ENCODE measurements at regions not wholly inside any gene's neighbourhood (a gene's known extent, or its start where the extent isn't known, plus 50 kb on each side); places are given as distances from the start of the nearest gene placed in this dataset.

DNA sequence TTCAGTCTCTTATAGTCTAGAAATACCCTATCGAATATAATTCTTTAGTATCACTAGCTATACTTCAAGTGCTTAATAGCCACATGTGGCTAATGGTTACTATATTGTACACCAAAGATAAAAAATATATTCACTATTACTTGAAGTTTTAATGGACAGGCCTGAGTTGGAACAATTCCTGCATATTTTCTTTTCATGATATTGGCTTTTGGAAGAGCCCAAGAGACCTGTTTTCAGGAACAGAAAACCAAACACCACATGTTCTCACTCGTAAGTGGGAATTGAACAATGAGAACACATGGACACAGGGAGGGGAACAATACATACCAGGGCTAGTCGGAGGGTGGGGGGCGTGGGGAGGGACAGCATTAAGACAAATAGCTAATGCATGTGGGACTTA lies 334.4 kb upstream of the TRIB2 start:
- Histone ChIP-seq H3K27ac (ENCODE audit: low read depth, low read length) (no peak overlapping the region), H3K36me3 (ENCODE audit: control insufficient read depth in 2 of 3, insufficient read depth in 3 of 3, low read length in 3 of 3) (no peaks in the 10 kb centered on the region), H3K4me1 (ENCODE audit: control insufficient read depth in 2 of 2, insufficient read depth in 2 of 2, low read length in 2 of 2) (no peaks in the 10 kb centered on the region), H3K9me3 (ENCODE audit: control insufficient read depth in 2 of 3, low read length in 3 of 3) (no peaks in the 10 kb centered on the region), H3K27me3 (ENCODE audit: control insufficient read depth in 2 of 2, insufficient read depth in 2 of 2, low read length in 2 of 2) (no peaks in the 10 kb centered on the region), H3K4me3 (ENCODE audit: low read length) (no peak overlapping the region)
- Mint-ChIP-seq H3K36me3 (peaks cover 0 to 5% (median 3%) of the 10 kb centered on the region in 5 donors), H3K27me3 (peaks cover 0 to 5% (median 0%) of the 10 kb centered on the region in 5 donors), H3K4me3 (no peak overlapping the region), H3K27ac (no peak overlapping the region), H3K4me1 (no peaks in the 10 kb centered on the region), H3K9me3 (peaks cover 0 to 13% (median 0%) of the 10 kb centered on the region in 11 donors)
- CTCF ChIA-PET = no interaction called here
- POLR2A ChIA-PET = no interaction called here
- intact Hi-C loops (cut with micrococcal nuclease) = no loop called here
- DNase-seq (no peak), ATAC-seq (no peak)

DNA sequence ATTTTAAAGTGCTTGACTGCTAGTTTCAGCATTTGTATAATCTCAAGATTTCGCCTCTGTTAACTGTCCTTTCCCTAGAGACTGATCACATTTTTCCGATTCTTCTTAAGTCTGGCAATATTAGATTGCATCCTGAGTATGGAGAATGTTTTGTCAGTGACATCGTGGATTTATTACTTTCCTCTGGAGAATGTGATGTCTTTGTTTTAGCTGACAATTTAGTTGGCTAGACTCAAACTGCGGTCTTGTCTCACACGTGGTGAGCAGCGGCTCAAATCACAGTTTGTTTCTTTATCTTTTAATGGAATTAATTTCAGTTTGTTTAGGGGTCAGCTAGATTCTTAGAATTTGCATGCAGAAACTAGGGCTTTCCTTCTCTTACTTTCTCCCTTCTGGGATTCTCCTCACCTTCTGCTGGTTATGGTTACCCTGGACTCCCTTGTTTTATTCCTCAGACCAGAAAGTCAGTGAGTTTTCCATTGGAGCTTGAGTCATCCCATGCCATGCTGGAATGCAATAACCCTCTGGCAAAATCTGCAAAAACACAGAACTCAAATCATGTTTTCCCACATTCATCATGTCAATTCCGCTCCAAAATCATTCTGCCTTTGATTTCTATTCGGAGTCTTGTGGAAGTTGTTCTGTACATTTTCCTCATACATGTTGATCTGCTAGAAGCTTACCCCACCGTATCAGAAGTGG lies 327.2 kb upstream of the TRIB2 start:
- Histone ChIP-seq H3K4me1 (ENCODE audit: control insufficient read depth in 2 of 2, insufficient read depth in 2 of 2, low read length in 2 of 2) (no peaks in the 10 kb centered on the region), H3K36me3 (ENCODE audit: control insufficient read depth in 2 of 3, insufficient read depth in 3 of 3, low read length in 3 of 3) (no peaks in the 10 kb centered on the region), H3K27me3 (ENCODE audit: control insufficient read depth in 2 of 2, insufficient read depth in 2 of 2, low read length in 2 of 2) (no peaks in the 10 kb centered on the region), H3K9me3 (ENCODE audit: control insufficient read depth in 2 of 3, low read length in 3 of 3) (no peaks in the 10 kb centered on the region), H3K27ac (ENCODE audit: low read depth, low read length) (no peak overlapping the region), H3K4me3 (ENCODE audit: low read length) (no peak overlapping the region)
- intact Hi-C loops (cut with micrococcal nuclease) = no loop called here
- DNase-seq (no peak), ATAC-seq (no peak)
- ChIA-PET POLR2A (no interaction called here), CTCF (no interaction called here)
- peaks cover 0 to 7% (median 5%) of the 10 kb centered on the region in 7 donors for H3K4me1 Mint-ChIP-seq
- peaks cover 0 to 13% (median 0%) of the 10 kb centered on the region in 11 donors for H3K9me3 Mint-ChIP-seq
- H3K27ac Mint-ChIP-seq = no peak overlapping the region
- no peaks in the 10 kb centered on the region for H3K36me3 Mint-ChIP-seq
- no peak overlapping the region for H3K4me3 Mint-ChIP-seq
- H3K27me3 Mint-ChIP-seq = peaks cover 0 to 23% (median 0%) of the 10 kb centered on the region in 5 donors

- Mint-ChIP-seq H3K27ac (no peak overlapping the region), H3K4me1 (peaks cover 4 to 21% (median 10%) of the 10 kb centered on the region in 7 donors), H3K9me3 (peaks cover 0 to 12% (median 0%) of the 10 kb centered on the region in 11 donors), H3K4me3 (no peak overlapping the region), H3K36me3 (no peaks in the 10 kb centered on the region), H3K27me3 (peaks cover 0 to 23% (median 0%) of the 10 kb centered on the region in 5 donors)
- no peak for DNase-seq
- intact Hi-C loops (cut with micrococcal nuclease) = no loop called here
- Histone ChIP-seq H3K36me3 (ENCODE audit: control insufficient read depth in 2 of 3, insufficient read depth in 3 of 3, low read length in 3 of 3) (no peaks in the 10 kb centered on the region), H3K9me3 (ENCODE audit: control insufficient read depth in 2 of 3, low read length in 3 of 3) (no peaks in the 10 kb centered on the region), H3K27ac (ENCODE audit: low read depth, low read length) (no peak overlapping the region), H3K4me3 (ENCODE audit: low read length) (no peak overlapping the region), H3K4me1 (ENCODE audit: control insufficient read depth in 2 of 2, insufficient read depth in 2 of 2, low read length in 2 of 2) (no peaks in the 10 kb centered on the region), H3K27me3 (ENCODE audit: control insufficient read depth in 2 of 2, insufficient read depth in 2 of 2, low read length in 2 of 2) (no peaks in the 10 kb centered on the region)
- CTCF ChIA-PET = interaction anchor here (1.1 kb wide), 1 partner anchor 398 kb away, joined by 3 read pairs; no protein-coding TSS in a partner anchor
- POLR2A ChIA-PET = no interaction called here
- ATAC-seq = no peak
These were observed 325.6 kb upstream of the TRIB2 start for GRCh38 chr2:12391116-12391515.

DNA sequence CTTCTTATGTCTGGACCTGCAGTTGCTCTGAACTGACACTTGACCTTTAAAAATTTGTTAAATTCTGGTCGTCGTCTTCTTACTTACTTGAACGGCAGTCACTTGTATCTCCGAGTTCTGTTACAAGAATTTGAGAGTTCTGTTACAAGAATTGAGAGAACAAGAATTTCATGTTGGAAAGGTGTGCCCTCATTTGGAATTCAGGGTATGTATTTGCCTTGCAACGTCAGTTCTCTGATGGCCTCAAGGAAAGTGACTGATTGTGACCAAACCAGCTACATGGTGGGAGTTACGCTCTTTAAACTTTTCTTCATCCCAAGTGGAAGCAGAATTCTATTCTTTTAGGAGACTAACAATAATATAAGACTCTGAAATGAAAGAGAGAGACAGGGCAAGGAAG lies 320.0 kb upstream of the TRIB2 start:
- H3K27ac Mint-ChIP-seq = no peak overlapping the region
- intact Hi-C loops (cut with micrococcal nuclease) = no loop called here

GRCh38 chr2:12397854-12398253 lies 318.9 kb upstream of the TRIB2 start:
- ATAC-seq (no peak), DNase-seq (no peak)
- Histone ChIP-seq H3K27ac (ENCODE audit: low read depth, low read length) (no peak overlapping the region), H3K4me1 (ENCODE audit: control insufficient read depth in 2 of 2, insufficient read depth in 2 of 2, low read length in 2 of 2) (no peaks in the 10 kb centered on the region), H3K9me3 (ENCODE audit: control insufficient read depth in 2 of 3, low read length in 3 of 3) (no peaks in the 10 kb centered on the region), H3K27me3 (ENCODE audit: control insufficient read depth in 2 of 2, insufficient read depth in 2 of 2, low read length in 2 of 2) (no peaks in the 10 kb centered on the region), H3K4me3 (ENCODE audit: low read length) (no peak overlapping the region), H3K36me3 (ENCODE audit: control insufficient read depth in 2 of 3, insufficient read depth in 3 of 3, low read length in 3 of 3) (no peaks in the 10 kb centered on the region)
- ChIA-PET POLR2A (interaction anchor here (0.8 kb wide), 1 partner anchor 192 kb away, joined by 3 read pairs; no protein-coding TSS in a partner anchor), CTCF (interaction anchor here (1.1 kb wide), 1 partner anchor 319 kb away, joined by 3 read pairs; the partner anchor contains the start of gene TRIB2)
- Mint-ChIP-seq H3K36me3 (peaks cover 0 to 6% (median 5%) of the 10 kb centered on the region in 5 donors), H3K27ac (no peak overlapping the region), H3K4me1 (peaks cover 4 to 23% (median 15%) of the 10 kb centered on the region in 7 donors), H3K4me3 (no peak overlapping the region), H3K27me3 (peaks cover 0 to 21% (median 3%) of the 10 kb centered on the region in 5 donors), H3K9me3 (peaks cover 0 to 6% (median 0%) of the 10 kb centered on the region in 11 donors)
- intact Hi-C loops (cut with micrococcal nuclease) = no loop called here

More for the DNA sequence above, 320.0 kb upstream of the TRIB2 start:
- no peaks in the 10 kb centered on the region for H3K4me1 ChIP-seq (ENCODE audit: control insufficient read depth in 2 of 2, insufficient read depth in 2 of 2, low read length in 2 of 2)
- CTCF ChIA-PET = interaction anchor here (0.7 kb wide), 1 partner anchor 32 kb away, joined by 3 read pairs; no protein-coding TSS in a partner anchor
- H3K9me3 Mint-ChIP-seq = peaks cover 0 to 2% (median 0%) of the 10 kb centered on the region in 11 donors
- no peak for ATAC-seq
- peaks cover 0 to under 1% (median 0%) of the 10 kb centered on the region in 5 donors for H3K36me3 Mint-ChIP-seq
- peaks cover 0 to 21% (median 3%) of the 10 kb centered on the region in 5 donors for H3K27me3 Mint-ChIP-seq
- no peaks in the 10 kb centered on the region for H3K9me3 ChIP-seq (ENCODE audit: control insufficient read depth in 2 of 3, low read length in 3 of 3)
- no peaks in the 10 kb centered on the region for H3K36me3 ChIP-seq (ENCODE audit: control insufficient read depth in 2 of 3, insufficient read depth in 3 of 3, low read length in 3 of 3)
- peaks cover 4 to 23% (median 13%) of the 10 kb centered on the region in 7 donors for H3K4me1 Mint-ChIP-seq
- no peak for DNase-seq
- H3K27me3 ChIP-seq (ENCODE audit: control insufficient read depth in 2 of 2, insufficient read depth in 2 of 2, low read length in 2 of 2) = no peaks in the 10 kb centered on the region
- H3K4me3 ChIP-seq (ENCODE audit: low read length) = no peak overlapping the region
- H3K4me3 Mint-ChIP-seq = no peak overlapping the region
- POLR2A ChIA-PET = no interaction called here
- no peak overlapping the region for H3K27ac ChIP-seq (ENCODE audit: low read depth, low read length)

DNA sequence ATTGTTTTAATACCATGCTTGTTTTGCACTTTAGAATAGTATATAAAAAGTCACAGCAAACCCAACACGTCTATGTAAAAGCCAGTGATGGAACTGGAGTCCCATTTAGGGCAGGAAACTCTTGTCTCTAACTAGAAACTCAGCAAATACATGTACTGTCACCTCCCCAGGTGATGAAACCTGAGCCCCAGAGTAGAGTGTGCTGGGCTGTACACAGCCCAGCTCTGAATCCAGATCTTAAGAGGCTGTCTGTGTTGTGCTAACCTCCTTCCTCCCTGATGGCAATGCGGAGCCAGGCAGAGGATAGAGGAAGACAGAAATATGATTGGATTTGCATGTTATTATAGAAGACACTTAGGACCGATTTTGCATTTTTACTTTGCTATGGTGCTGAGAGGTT lies 317.5 kb upstream of the TRIB2 start:
- no peaks in the 10 kb centered on the region for H3K36me3 ChIP-seq (ENCODE audit: control insufficient read depth in 2 of 3, insufficient read depth in 3 of 3, low read length in 3 of 3)

More for the DNA sequence above, 317.5 kb upstream of the TRIB2 start:
- Histone ChIP-seq H3K27ac (ENCODE audit: low read depth, low read length) (no peak overlapping the region), H3K4me3 (ENCODE audit: low read length) (no peak overlapping the region), H3K4me1 (ENCODE audit: control insufficient read depth in 2 of 2, insufficient read depth in 2 of 2, low read length in 2 of 2) (no peaks in the 10 kb centered on the region), H3K9me3 (ENCODE audit: control insufficient read depth in 2 of 3, low read length in 3 of 3) (no peaks in the 10 kb centered on the region), H3K27me3 (ENCODE audit: control insufficient read depth in 2 of 2, insufficient read depth in 2 of 2, low read length in 2 of 2) (no peaks in the 10 kb centered on the region)
- Mint-ChIP-seq H3K9me3 (peaks cover 0 to 9% (median 4%) of the 10 kb centered on the region in 11 donors), H3K27me3 (peaks cover 0 to 21% (median 3%) of the 10 kb centered on the region in 5 donors), H3K4me3 (no peak overlapping the region), H3K36me3 (peaks cover 0 to 10% (median 5%) of the 10 kb centered on the region in 5 donors), H3K27ac (no peak overlapping the region), H3K4me1 (peaks cover 1 to 18% (median 11%) of the 10 kb centered on the region in 7 donors)
- CTCF ChIA-PET = no interaction called here
- POLR2A ChIA-PET = no interaction called here
- intact Hi-C loops (cut with micrococcal nuclease) = no loop called here
- no peak for ATAC-seq
- no peak for DNase-seq

Measured in naive thymus-derived CD4-positive, alpha-beta T cell (primary cell).